ENCODE measurements at regions not wholly inside any gene's neighbourhood (a gene's known extent, or its start where the extent isn't known, plus 50 kb on each side); places are given as distances from the start of the nearest gene placed in this dataset.

DNA sequence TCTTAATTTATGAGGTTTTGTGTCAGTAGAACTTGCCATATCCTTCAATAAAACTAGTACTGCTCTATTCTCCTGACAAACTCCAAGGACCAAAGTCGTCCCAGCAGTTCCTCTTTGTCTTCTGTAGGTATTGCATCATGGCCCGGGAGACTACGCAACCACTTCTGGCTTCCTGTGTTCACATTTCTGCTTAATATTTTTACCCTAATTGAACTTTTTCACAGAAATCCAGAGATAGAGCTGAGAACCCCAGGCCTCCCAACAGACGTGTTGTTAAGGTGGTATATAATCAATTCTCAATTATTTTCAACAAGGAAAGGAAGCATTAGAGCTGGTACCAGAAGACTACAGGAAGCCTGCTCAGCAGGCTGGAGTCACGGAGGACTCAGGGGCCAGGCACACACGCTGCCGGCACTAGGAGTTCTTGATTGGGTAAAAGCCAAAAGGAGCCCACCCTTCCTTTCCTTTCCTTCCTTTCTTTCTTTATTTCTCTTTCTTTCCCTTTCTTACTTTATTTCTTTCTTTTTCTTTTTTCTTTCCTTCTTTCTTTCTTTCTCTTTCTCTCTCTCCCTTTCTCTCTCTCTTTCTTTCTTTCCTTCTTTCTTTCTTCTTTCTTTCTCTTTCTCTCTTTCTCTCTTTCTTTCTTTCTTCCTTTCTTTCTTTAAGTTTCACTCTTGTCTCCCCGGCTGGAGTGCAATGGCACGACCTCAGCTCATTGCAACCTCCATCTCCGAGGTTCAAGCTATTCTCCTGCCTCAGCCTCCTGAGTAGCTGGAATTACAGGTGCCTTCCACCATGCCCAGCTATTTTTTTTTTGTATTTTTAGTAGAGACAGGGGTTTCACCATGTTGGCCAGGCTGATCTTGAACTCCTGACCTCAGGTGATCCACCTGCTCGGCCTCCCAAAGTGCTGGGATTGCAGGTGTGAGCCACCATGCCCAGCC, 173.7 kb downstream of the ZBTB18 start:
- H3K9me3 ChIP-seq (ENCODE audit: low read depth, low read length), result no peaks in the 10 kb centered on the region
- TF ChIP-seq FOXP2 (optimal IDR thresholded peaks at IDR 0.05; ENCODE audit: control extremely low read depth, extremely low read length, insufficient read depth), result no peak
- no peak for TF ChIP-seq EZH2 (IDR thresholded peaks at IDR 0.05)
- no peak for TF ChIP-seq POLR2AphosphoS5 (IDR thresholded peaks at IDR 0.05; ENCODE audit: borderline replicate concordance, low read depth, low read length)
- H3K27ac ChIP-seq, result peak overlapping the region; percentile 90
- H3K9ac ChIP-seq (ENCODE audit: insufficient read length), result peak overlapping the region; percentile 41
- H3K36me3 ChIP-seq (ENCODE audit: insufficient read depth, low read length), result no peaks in the 10 kb centered on the region
- DNase-seq (ENCODE audit: low read depth, low spot score), result peak; percentile 37
- H3K4me3 ChIP-seq, result peak overlapping the region; percentile 61

DNA sequence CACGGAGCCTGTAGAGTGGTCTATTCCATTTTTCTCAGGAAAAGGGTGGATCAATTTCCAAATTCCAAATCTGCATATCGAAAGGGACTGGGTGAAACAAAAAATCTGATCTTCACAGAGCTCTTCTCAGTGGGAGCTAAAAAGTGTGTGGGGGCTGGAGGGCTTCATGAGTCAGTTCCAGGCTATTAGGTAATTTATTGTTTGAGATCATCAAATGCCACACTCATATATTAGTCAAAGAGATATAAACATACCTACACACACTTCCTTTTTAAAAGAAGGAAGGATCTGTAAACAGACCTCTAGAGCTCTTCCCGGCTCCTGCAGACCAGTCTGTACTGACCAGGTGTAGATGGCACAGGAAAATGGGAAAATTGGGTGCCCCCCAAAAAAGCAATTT, 175.4 kb downstream of the ZBTB18 start:
- no peak for TF ChIP-seq POLR2AphosphoS5 (IDR thresholded peaks at IDR 0.05; ENCODE audit: borderline replicate concordance, low read depth, low read length)
- no peak for TF ChIP-seq FOXP2 (optimal IDR thresholded peaks at IDR 0.05; ENCODE audit: control extremely low read depth, extremely low read length, insufficient read depth)
- TF ChIP-seq EZH2 (IDR thresholded peaks at IDR 0.05), result no peak
- DNase-seq (ENCODE audit: low read depth, low spot score), result no peak
- H3K9ac ChIP-seq (ENCODE audit: insufficient read length), result no peak overlapping the region
- H3K27ac ChIP-seq, result no peak overlapping the region
- no peaks in the 10 kb centered on the region for H3K36me3 ChIP-seq (ENCODE audit: insufficient read depth, low read length)
- H3K9me3 ChIP-seq (ENCODE audit: low read depth, low read length), result no peaks in the 10 kb centered on the region
- H3K4me3 ChIP-seq, result no peak overlapping the region

DNA sequence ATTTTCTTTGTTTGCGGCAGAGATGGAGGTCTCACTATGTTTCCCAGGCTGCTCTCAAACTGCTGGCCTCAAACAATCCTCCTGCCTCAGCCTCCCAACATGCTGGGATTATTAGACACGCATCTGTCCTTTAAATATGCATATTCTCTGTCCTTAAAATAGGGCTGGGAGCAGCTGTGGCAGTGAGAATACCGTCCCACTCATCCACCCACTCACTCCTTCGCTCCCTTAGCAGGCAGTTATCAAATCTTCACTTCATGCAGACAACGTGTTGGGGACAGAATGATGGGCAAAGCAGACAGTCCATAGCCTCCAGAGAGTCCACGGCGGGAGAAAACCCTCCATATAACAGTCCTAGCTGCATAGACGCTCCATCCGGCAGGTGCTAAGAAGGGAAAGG, 179.4 kb downstream of the ZBTB18 start:
- Histone ChIP-seq H3K27ac (no peak overlapping the region), H3K4me3 (no peak overlapping the region), H3K9me3 (ENCODE audit: low read depth, low read length) (no peaks in the 10 kb centered on the region), H3K36me3 (ENCODE audit: insufficient read depth, low read length) (no peaks in the 10 kb centered on the region), H3K9ac (ENCODE audit: insufficient read length) (no peak overlapping the region)
- no peak for TF ChIP-seq POLR2AphosphoS5 (IDR thresholded peaks at IDR 0.05; ENCODE audit: borderline replicate concordance, low read depth, low read length)
- TF ChIP-seq EZH2 (IDR thresholded peaks at IDR 0.05), result no peak
- TF ChIP-seq FOXP2 (optimal IDR thresholded peaks at IDR 0.05; ENCODE audit: control extremely low read depth, extremely low read length, insufficient read depth), result no peak
- no peak for DNase-seq (ENCODE audit: low read depth, low spot score)

DNA sequence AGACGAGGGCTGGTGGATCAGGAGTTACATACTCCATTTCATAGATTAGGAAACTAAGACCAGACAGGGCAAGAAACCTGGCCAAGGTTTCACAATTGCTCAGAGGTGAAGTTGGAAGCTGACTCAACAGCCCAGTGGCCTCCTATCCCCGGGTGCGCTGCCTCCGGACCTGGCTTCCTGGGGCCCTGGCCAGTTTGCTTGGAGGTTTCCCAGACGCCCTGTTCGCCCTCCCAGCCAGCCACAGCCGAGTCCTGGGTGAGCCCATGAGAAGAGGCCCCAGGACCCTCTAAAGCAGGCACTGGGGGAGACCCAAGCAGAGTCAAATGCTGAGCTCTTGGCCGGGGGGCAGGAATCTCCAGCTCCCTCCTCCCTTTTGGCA, 180.1 kb downstream of the ZBTB18 start:
- H3K4me3 ChIP-seq, result peak overlapping the region; percentile 72
- TF ChIP-seq POLR2AphosphoS5 (IDR thresholded peaks at IDR 0.05; ENCODE audit: borderline replicate concordance, low read depth, low read length) (no peak), FOXP2 (optimal IDR thresholded peaks at IDR 0.05; ENCODE audit: control extremely low read depth, extremely low read length, insufficient read depth) (no peak), EZH2 (IDR thresholded peaks at IDR 0.05) (no peak)
- H3K36me3 ChIP-seq (ENCODE audit: insufficient read depth, low read length), result no peaks in the 10 kb centered on the region
- no peaks in the 10 kb centered on the region for H3K9me3 ChIP-seq (ENCODE audit: low read depth, low read length)
- no peak for DNase-seq (ENCODE audit: low read depth, low spot score)
- no peak overlapping the region for H3K9ac ChIP-seq (ENCODE audit: insufficient read length)
- H3K27ac ChIP-seq, result no peak overlapping the region

DNA sequence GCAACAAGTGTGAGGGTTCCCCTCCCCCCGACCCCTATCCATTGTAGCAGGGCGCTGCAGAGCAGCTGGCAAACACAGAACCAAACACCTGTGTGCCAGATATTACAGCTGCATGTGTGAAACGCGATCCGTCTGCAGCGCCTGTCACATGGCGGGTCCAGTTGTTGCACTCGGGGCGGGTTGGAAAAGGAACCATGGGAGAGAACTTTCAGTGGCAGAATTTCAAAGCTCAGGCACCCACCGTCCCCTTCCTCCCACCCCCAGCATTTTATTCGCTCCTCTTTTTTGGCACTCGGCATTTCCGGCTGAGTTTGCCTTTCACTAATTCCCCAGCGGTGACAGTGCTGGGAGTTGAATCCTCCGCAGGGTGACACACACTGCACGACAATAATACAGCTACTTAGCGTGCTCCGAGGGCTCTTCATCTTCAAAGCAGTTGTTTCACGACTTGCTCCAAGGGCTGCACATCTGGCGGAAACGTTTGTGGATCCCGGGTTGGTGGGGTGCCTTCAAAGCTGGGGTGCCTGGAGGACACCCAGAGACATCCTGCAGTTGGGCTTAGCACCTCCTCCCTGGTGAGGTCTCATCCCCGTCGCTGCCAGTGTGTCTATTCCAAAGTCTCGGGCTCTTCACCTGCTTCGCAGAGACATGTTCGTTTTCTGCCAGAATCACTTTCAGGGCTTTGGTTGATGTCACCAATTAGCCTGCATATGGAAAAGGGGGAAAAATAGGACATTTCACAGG, 180.7 kb downstream of the ZBTB18 start:
- H3K9me3 ChIP-seq (ENCODE audit: low read depth, low read length), result no peaks in the 10 kb centered on the region
- TF ChIP-seq POLR2AphosphoS5 (IDR thresholded peaks at IDR 0.05; ENCODE audit: borderline replicate concordance, low read depth, low read length) (no peak), EZH2 (IDR thresholded peaks at IDR 0.05) (no peak), FOXP2 (optimal IDR thresholded peaks at IDR 0.05; ENCODE audit: control extremely low read depth, extremely low read length, insufficient read depth) (no peak)
- DNase-seq (ENCODE audit: low read depth, low spot score), result no peak
- no peak overlapping the region for H3K9ac ChIP-seq (ENCODE audit: insufficient read length)
- H3K36me3 ChIP-seq (ENCODE audit: insufficient read depth, low read length), result no peaks in the 10 kb centered on the region
- H3K27ac ChIP-seq, result no peak overlapping the region
- peak overlapping the region; percentile 72 for H3K4me3 ChIP-seq

DNA sequence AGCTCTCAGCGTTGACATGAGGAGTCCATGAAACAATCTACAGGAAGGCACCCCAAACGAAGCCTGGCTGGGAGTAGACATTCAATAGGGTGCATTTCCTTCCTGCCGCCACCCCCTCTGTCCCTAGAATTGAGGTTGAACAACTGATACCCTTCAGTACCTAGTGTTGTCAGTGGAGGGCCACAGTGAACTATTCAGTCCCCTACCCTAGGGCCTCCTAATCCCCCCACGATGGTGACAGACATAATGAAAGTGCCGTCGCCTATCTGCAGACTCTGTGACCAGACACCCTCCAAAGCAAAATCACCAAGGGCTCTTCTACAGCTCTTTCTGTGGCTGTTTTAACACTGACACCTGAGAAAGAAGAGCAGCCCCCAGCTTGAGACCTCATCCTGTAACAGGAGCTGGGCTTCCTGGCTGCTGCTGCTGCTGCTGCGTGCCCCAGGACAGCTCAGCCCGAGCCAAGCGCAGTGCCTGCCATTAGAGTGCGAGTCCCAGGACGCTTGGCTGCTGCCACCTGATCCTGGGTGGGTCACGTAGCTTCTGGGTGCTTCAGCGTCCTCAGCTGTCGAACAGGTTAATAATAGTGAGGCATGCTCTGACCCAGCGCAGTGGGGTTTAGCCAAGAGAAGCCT, 183.0 kb downstream of the ZBTB18 start:
- no peaks in the 10 kb centered on the region for H3K36me3 ChIP-seq (ENCODE audit: insufficient read depth, low read length)
- H3K9me3 ChIP-seq (ENCODE audit: low read depth, low read length), result no peaks in the 10 kb centered on the region
- no peak for DNase-seq (ENCODE audit: low read depth, low spot score)
- TF ChIP-seq EZH2 (IDR thresholded peaks at IDR 0.05) (no peak), POLR2AphosphoS5 (IDR thresholded peaks at IDR 0.05; ENCODE audit: borderline replicate concordance, low read depth, low read length) (no peak), FOXP2 (optimal IDR thresholded peaks at IDR 0.05; ENCODE audit: control extremely low read depth, extremely low read length, insufficient read depth) (no peak)
- no peak overlapping the region for H3K9ac ChIP-seq (ENCODE audit: insufficient read length)
- H3K27ac ChIP-seq, result no peak overlapping the region
- no peak overlapping the region for H3K4me3 ChIP-seq

DNA sequence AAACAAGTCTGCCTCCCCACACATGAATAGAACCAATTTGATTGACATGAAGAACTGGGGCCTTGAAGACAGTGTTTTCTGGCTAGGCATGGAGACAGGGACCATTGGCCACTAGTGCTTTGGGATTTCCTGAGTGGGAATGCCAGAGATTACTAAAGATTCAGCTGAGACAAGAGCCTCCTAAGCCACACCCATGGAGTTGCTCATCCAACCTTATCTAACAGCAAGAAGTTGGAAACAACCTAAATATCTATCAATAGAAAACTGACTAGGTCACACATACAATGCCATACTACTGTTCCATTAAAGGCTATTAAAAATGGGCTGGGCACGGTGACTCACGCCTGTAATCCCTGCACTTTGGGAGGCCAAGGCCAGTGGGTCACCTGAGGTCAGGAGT, 184.1 kb downstream of the ZBTB18 start:
- Histone ChIP-seq H3K36me3 (ENCODE audit: insufficient read depth, low read length) (no peaks in the 10 kb centered on the region), H3K4me3 (no peak overlapping the region), H3K9me3 (ENCODE audit: low read depth, low read length) (no peaks in the 10 kb centered on the region), H3K9ac (ENCODE audit: insufficient read length) (no peak overlapping the region), H3K27ac (no peak overlapping the region)
- no peak for DNase-seq (ENCODE audit: low read depth, low spot score)
- no peak for TF ChIP-seq POLR2AphosphoS5 (IDR thresholded peaks at IDR 0.05; ENCODE audit: borderline replicate concordance, low read depth, low read length)

DNA sequence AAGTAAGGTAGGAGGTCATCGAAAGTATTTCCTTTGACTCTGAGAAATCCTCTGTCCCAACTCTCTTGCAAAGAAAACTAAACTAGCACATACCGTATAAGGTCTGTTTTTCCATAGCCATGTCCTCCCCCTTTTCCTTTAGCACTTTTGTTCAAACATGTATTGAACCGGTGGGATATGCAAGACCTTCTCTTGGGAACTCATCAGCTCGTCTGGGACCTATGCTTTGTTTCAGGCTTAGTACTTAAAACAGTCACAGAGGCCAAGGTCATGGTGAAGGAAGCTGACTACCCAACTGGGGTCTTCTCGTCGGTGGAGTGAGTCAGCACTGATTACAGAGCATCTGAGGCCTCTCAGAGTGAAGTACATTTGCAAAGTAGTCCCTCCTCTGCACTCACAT, 185.0 kb downstream of the ZBTB18 start:
- no peak for DNase-seq (ENCODE audit: low read depth, low spot score)
- no peak for TF ChIP-seq POLR2AphosphoS5 (IDR thresholded peaks at IDR 0.05; ENCODE audit: borderline replicate concordance, low read depth, low read length)
- TF ChIP-seq FOXP2 (optimal IDR thresholded peaks at IDR 0.05; ENCODE audit: control extremely low read depth, extremely low read length, insufficient read depth), result no peak
- no peak for TF ChIP-seq EZH2 (IDR thresholded peaks at IDR 0.05)
- H3K36me3 ChIP-seq (ENCODE audit: insufficient read depth, low read length), result no peaks in the 10 kb centered on the region
- H3K4me3 ChIP-seq, result no peak overlapping the region
- no peak overlapping the region for H3K27ac ChIP-seq
- H3K9me3 ChIP-seq (ENCODE audit: low read depth, low read length), result no peaks in the 10 kb centered on the region
- H3K9ac ChIP-seq (ENCODE audit: insufficient read length), result no peak overlapping the region

All from SK-N-MC (cell line).